Endothelial cell of umbilical vein (primary cell): ENCODE measurements at regions not wholly inside any gene's neighbourhood (a gene's known extent, or its start where the extent isn't known, plus 50 kb on each side); places are given as distances from the start of the nearest gene placed in this dataset.

Experiments
- BruUV-seq: library from RNA; stranded (reverse); fragments of 400-500 nt; replicated peaks from 2 replicates; lab custom pipeline; 2021; lab: Mats Ljungman, UMichigan
- CTCF ChIA-PET: fragments of 300-600, 350-600 bp; sonication (Branson Sonifier 250); formaldehyde crosslinking; loops from one replicate; lab custom pipeline; 2021; ENCODE audit warnings: antibody characterized with exemption, inconsistent platforms; lab: Charles Lee
- POLR2A ChIA-PET: fragments of 300-600, 350-600 bp; sonication (Branson Sonifier 250); formaldehyde crosslinking; loops from one replicate; lab custom pipeline; 2021; ENCODE audit warnings: antibody characterized with exemption, inconsistent platforms; lab: Charles Lee
- DNase-seq: peaks from one replicate; pipeline ENCODE4 v3.0.0-alpha.2; 2011; ENCODE audit warnings: low read depth, low spot score
- FAIRE-seq: peaks from 2 replicates; lab custom pipeline; 2011; peaks lifted over from hg19 to GRCh38; lab: Jason Lieb, UNC
- H2AFZ ChIP-seq: 2 replicates; pipeline ENCODE4 v1.6.0; 2012; ENCODE audit warnings: low read depth, low read length, control low read depth, inconsistent platforms
- H3K27ac ChIP-seq: 2 replicates; pipeline ENCODE4 v1.5.1; 2011; ENCODE audit warnings: low read depth, mild to moderate bottlenecking, control low read depth, low read length, moderate library complexity; ENCODE audit not compliant: insufficient read depth
- H3K27me3 ChIP-seq, 2 experiments: 2 replicates each; pipeline versions ENCODE4 v1.6.0 to v1.6.1; 2011; ENCODE audit warnings: low read length in 2 of 2, mixed read lengths in 1 of 2; ENCODE audit not compliant: control insufficient read depth in 2 of 2, insufficient read depth in 2 of 2
- H3K36me3 ChIP-seq, 2 experiments: 2 replicates in 1 of 2; 3 replicates in 1 of 2; pipeline ENCODE4 v1.5.1; 2011; ENCODE audit warnings: low read length in 2 of 2, mild to moderate bottlenecking in 1 of 2, moderate library complexity in 1 of 2; ENCODE audit not compliant: control insufficient read depth in 2 of 2, insufficient read depth in 2 of 2; ENCODE audit errors: extremely low read depth in 1 of 2
- H3K4me1 ChIP-seq: 3 replicates; pipeline ENCODE4 v1.5.1; 2011; ENCODE audit warnings: mild to moderate bottlenecking, low read length; ENCODE audit not compliant: control insufficient read depth, insufficient read depth; ENCODE audit errors: extremely low read depth
- H3K4me2 ChIP-seq: 2 replicates; pipeline ENCODE4 v1.6.1; 2011; ENCODE audit warnings: low read length, control low read depth, mixed read lengths; ENCODE audit not compliant: insufficient read depth
- H3K4me3 ChIP-seq, 3 experiments: fragments of 200-600 bp in 1 of 3; sonication (generic), shearing (Covaris generic) in 1 of 3; replicated peaks in 1 of 3; 2 replicates each; pipeline ENCODE4 v1.5.1; 2011 to 2016; ENCODE audit warnings: control low read depth in 3 of 3, low read length in 3 of 3, mild to moderate bottlenecking in 2 of 3, inconsistent platforms in 1 of 3, low read depth in 1 of 3, moderate library complexity in 1 of 3; ENCODE audit not compliant: insufficient read depth in 1 of 3
- H3K79me2 ChIP-seq: 2 replicates; pipeline ENCODE4 v1.6.0; 2012; ENCODE audit warnings: low read length, inconsistent platforms; ENCODE audit not compliant: control insufficient read depth, insufficient read depth
- H3K9ac ChIP-seq: replicated peaks from 2 replicates; pipeline ENCODE3; 2011; ENCODE audit warnings: low read length, control low read depth; ENCODE audit not compliant: insufficient read depth; ENCODE audit errors: extremely low read depth
- H3K9me1 ChIP-seq: replicated peaks from 3 replicates; pipeline ENCODE4 v1.6.0; 2011; ENCODE audit warnings: mild to moderate bottlenecking, low read length; ENCODE audit not compliant: control insufficient read depth, insufficient read depth; ENCODE audit errors: extremely low read depth
- H3K9me3 ChIP-seq: replicated peaks from 2 replicates; pipeline ENCODE4 v1.5.1; 2012; ENCODE audit warnings: low read length, inconsistent platforms; ENCODE audit not compliant: control insufficient read depth, insufficient read depth
- H4K20me1 ChIP-seq: replicated peaks from 2 replicates; pipeline ENCODE3; 2011; ENCODE audit warnings: mild to moderate bottlenecking, low read length; ENCODE audit not compliant: control insufficient read depth, insufficient read depth; ENCODE audit errors: extremely low read depth
- CTCF ChIP-seq, 2 donors: IDR thresholded peaks; 1 replicate in 1 of 2; 2 replicates in 1 of 2; pipeline ENCODE4 v1.5.1; 2011; ENCODE audit warnings: low read length in 2 of 2, mild to moderate bottlenecking in 2 of 2, moderate library complexity in 2 of 2, control low read depth in 1 of 2, inconsistent platforms in 1 of 2, low read depth in 1 of 2; ENCODE audit not compliant: insufficient read depth in 1 of 2; ENCODE audit errors: extremely low read depth in 1 of 2
- EZH2 ChIP-seq: IDR thresholded peaks from 2 replicates; pipeline ENCODE4 v1.6.1; 2012; ENCODE audit warnings: borderline replicate concordance, low read depth, mild to moderate bottlenecking, moderate library complexity, low read length, inconsistent platforms; ENCODE audit not compliant: severe bottlenecking
- FOS ChIP-seq: IDR thresholded peaks from 2 replicates; pipeline ENCODE4 v1.6.1; 2011; ENCODE audit warnings: mild to moderate bottlenecking, low read length, moderate library complexity, borderline replicate concordance; ENCODE audit not compliant: insufficient read depth
- GATA2 ChIP-seq: IDR thresholded peaks from 2 replicates; pipeline ENCODE4 v1.7.0; 2011; ENCODE audit warnings: low read depth, mild to moderate bottlenecking, moderate library complexity, mixed read lengths, low read length; ENCODE audit not compliant: insufficient read length, insufficient read depth
- JUN ChIP-seq: IDR thresholded peaks from 2 replicates; pipeline ENCODE4 v1.6.1; 2011; ENCODE audit warnings: borderline replicate concordance, low read depth; ENCODE audit not compliant: insufficient read length, insufficient read depth
- MAX ChIP-seq: IDR thresholded peaks from 2 replicates; pipeline ENCODE4 v1.6.1; 2011; ENCODE audit not compliant: insufficient read depth, insufficient read length
- MYC ChIP-seq: IDR thresholded peaks from one replicate; pipeline ENCODE4 v1.6.1; 2011; ENCODE audit warnings: mild to moderate bottlenecking, low read depth, low read length
- POLR2A ChIP-seq: IDR thresholded peaks from 2 replicates; pipeline ENCODE4 v1.6.1; 2012; ENCODE audit warnings: low read depth, mild to moderate bottlenecking, control low read depth, low read length
- POLR2AphosphoS5 ChIP-seq: IDR thresholded peaks from 2 replicates; pipeline ENCODE4 v1.6.1; 2012; ENCODE audit warnings: low read depth, mild to moderate bottlenecking, control low read depth, low read length, moderate library complexity; ENCODE audit not compliant: insufficient read depth
- dilution Hi-C: fragments of 300-500 bp; cut with MboI; formaldehyde crosslinking; loops from one replicate; pipeline ENCODE4 v1.15.0; 2019; ENCODE audit warnings: low sequenced_read_pairs; ENCODE audit not compliant: extremely low pct_ligation_motif_present
- intact Hi-C: fragments of 100-400 bp; cut with micrococcal nuclease; formaldehyde crosslinking; loops from one replicate; pipeline ENCODE4 v1.10.0; 2022

DNA sequence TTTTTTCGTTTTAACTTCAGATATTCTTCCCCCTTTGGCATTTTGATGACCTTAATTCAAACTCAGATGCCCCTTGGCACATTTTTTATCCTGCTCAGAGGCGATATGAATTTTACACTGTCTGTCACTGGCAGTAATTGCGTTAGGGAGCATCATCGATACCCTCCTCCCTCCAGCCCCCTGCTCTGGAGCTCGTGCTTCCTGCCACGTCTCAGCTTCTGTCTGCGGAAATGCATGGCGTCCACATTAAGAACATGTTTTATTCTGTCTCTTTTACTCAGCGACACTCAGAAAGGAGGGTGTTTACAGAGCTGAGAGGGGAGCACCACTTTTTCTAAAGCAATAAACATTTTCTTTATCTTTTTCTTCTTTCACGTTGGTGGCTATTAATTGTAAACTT, 254.2 kb downstream of the EBLN2 start:
- no peak overlapping the region for H3K4me3 ChIP-seq
- H3K36me3 ChIP-seq: no peaks in the 10 kb centered on the region
- no peaks in the 10 kb centered on the region for H3K9me3 ChIP-seq
- H3K4me2 ChIP-seq: no peak overlapping the region
- dilution Hi-C loops (no loop called here), intact Hi-C loops (no loop called here)
- H2AFZ ChIP-seq: no peak overlapping the region
- DNase-seq (no peak), FAIRE-seq (no peak)
- BruUV-seq: no TSS peak
- POLR2A ChIA-PET: no interaction called here
- CTCF ChIA-PET: no interaction called here
- no peaks in the 10 kb centered on the region for H4K20me1 ChIP-seq
- no peaks in the 10 kb centered on the region for H3K4me1 ChIP-seq
- no peak overlapping the region for H3K27ac ChIP-seq
- H3K27me3 ChIP-seq: no peaks in the 10 kb centered on the region
- no peaks in the 10 kb centered on the region for H3K9me1 ChIP-seq
- no peak overlapping the region for H3K9ac ChIP-seq
- TF ChIP-seq FOS (no peak), CTCF (IDR thresholded peaks at IDR 0.05; ENCODE audit: extremely low read depth in 1 of 2, insufficient read depth in 1 of 2, low read depth in 1 of 2, low read length in 2 of 2) (no peak), POLR2A (no peak), POLR2AphosphoS5 (no peak)
- H3K79me2 ChIP-seq: no peaks in the 10 kb centered on the region

DNA sequence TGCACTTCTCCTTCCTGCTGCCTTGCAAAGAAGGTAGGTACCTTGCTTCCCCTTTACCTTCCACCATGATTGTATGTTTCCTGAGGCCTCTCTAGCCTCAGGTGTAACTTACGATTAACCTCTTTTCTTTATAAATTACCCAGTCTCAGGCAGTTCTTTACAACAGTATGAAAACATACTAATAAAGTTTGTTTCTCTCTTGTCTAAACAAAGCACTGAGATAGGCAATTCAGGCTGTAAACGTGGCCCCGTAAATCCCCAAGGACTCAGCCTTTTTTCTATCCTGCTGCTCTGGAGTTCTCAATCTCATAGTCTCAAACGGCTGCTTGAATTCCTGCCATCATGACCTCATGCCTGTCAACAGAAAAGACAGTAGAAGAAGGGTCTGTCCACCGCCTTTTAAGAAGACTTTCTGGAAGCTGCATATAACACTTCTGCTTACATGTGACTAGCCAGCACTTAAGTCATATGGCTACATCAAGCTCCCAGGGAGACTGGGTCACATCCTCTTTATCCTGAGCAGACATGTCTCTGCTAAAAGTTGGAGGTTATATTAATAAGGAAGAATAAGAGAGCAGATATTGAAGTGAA, 257.8 kb downstream of the EBLN2 start:
- Histone ChIP-seq H3K9me1 (no peaks in the 10 kb centered on the region), H3K36me3 (no peaks in the 10 kb centered on the region), H2AFZ (no peak overlapping the region), H3K9ac (no peak overlapping the region), H4K20me1 (no peaks in the 10 kb centered on the region), H3K27me3 (no peaks in the 10 kb centered on the region), H3K27ac (no peak overlapping the region), H3K9me3 (no peaks in the 10 kb centered on the region), H3K79me2 (no peaks in the 10 kb centered on the region), H3K4me1 (no peaks in the 10 kb centered on the region), H3K4me2 (no peak overlapping the region), H3K4me3 (no peak overlapping the region)
- ChIA-PET POLR2A (no interaction called here), CTCF (interaction anchor here (1.0 kb wide), 1 partner anchor 8 kb away, joined by 3 read pairs; no protein-coding TSS in a partner anchor)
- intact Hi-C loops: no loop called here
- DNase-seq (no peak), FAIRE-seq (no peak)
- dilution Hi-C loops: no loop called here
- BruUV-seq: no TSS peak
- TF ChIP-seq EZH2: no peak
- TF ChIP-seq JUN: no peak
- no peak for TF ChIP-seq MAX
- TF ChIP-seq POLR2AphosphoS5: no peak
- no peak for TF ChIP-seq CTCF (IDR thresholded peaks at IDR 0.05; ENCODE audit: extremely low read depth in 1 of 2, insufficient read depth in 1 of 2, low read depth in 1 of 2, low read length in 2 of 2)
- no peak for TF ChIP-seq POLR2A
- TF ChIP-seq GATA2: no peak
- TF ChIP-seq MYC: no peak
- TF ChIP-seq FOS: no peak
